Neural progenitor cell (in vitro differentiated cells): ENCODE measurements at regions not wholly inside any gene's neighbourhood (a gene's known extent, or its start where the extent isn't known, plus 50 kb on each side); places are given as distances from the start of the nearest gene placed in this dataset.

Experiments
- EZH2 ChIP-seq: fragments of 200-600 bp; sonication (generic); IDR thresholded peaks from 2 replicates; pipeline ENCODE4 v1.6.1; 2017; ENCODE audit warnings: antibody characterized with exemption, mild to moderate bottlenecking, moderate library complexity
- EZH2phosphoT487 ChIP-seq: fragments of 200-600 bp; sonication (generic); IDR thresholded peaks from 2 replicates; pipeline ENCODE4 v1.6.1; 2017; ENCODE audit warnings: antibody characterized with exemption
- TF ChIP-seq, protein P1 (sequence below): fragments of 200-600 bp; sonication (generic); IDR thresholded peaks from 2 replicates; pipeline ENCODE4 v1.5.1; 2017; ENCODE audit warnings: antibody characterized with exemption, mild to moderate bottlenecking

- TF ChIP-seq, protein P1, sequence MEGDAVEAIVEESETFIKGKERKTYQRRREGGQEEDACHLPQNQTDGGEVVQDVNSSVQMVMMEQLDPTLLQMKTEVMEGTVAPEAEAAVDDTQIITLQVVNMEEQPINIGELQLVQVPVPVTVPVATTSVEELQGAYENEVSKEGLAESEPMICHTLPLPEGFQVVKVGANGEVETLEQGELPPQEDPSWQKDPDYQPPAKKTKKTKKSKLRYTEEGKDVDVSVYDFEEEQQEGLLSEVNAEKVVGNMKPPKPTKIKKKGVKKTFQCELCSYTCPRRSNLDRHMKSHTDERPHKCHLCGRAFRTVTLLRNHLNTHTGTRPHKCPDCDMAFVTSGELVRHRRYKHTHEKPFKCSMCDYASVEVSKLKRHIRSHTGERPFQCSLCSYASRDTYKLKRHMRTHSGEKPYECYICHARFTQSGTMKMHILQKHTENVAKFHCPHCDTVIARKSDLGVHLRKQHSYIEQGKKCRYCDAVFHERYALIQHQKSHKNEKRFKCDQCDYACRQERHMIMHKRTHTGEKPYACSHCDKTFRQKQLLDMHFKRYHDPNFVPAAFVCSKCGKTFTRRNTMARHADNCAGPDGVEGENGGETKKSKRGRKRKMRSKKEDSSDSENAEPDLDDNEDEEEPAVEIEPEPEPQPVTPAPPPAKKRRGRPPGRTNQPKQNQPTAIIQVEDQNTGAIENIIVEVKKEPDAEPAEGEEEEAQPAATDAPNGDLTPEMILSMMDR, result no peak
- TF ChIP-seq EZH2, result no peak
- no peak for TF ChIP-seq EZH2phosphoT487
Measured at GRCh38 chr3:59563072-59563605, 513.3 kb upstream of the CFAP20DC start.
